ENCODE measurements at regions not wholly inside any gene's neighbourhood (a gene's known extent, or its start where the extent isn't known, plus 50 kb on each side); places are given as distances from the start of the nearest gene placed in this dataset.

DNA sequence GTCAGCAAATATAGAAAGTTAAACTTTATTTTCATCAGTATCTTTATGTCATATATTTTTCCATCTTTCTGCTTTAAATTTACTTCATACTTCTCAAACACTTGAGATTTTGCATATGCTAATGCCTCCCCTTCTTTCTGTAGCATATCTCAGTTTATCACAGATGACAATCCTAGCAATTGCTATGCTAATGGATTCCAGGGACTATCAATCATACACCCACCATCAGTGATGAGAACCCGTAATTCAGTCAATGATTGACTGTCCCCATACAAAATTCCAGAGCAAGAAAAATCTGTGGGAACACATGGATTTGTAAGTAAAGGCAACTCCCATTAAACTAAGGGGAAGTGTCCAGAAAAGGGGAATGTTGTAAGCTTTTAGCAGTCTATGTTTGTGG lies 432.4 kb upstream of the SEMA3D start:
- no peaks in the 10 kb centered on the region for H3K27me3 Mint-ChIP-seq
- peaks cover 13% of the 10 kb centered on the region for H3K4me1 Mint-ChIP-seq (ENCODE audit: low read depth)
- peaks cover 16% of the 10 kb centered on the region for H3K9me3 Mint-ChIP-seq (ENCODE audit: low read depth)
- TF ChIP-seq, protein P1, sequence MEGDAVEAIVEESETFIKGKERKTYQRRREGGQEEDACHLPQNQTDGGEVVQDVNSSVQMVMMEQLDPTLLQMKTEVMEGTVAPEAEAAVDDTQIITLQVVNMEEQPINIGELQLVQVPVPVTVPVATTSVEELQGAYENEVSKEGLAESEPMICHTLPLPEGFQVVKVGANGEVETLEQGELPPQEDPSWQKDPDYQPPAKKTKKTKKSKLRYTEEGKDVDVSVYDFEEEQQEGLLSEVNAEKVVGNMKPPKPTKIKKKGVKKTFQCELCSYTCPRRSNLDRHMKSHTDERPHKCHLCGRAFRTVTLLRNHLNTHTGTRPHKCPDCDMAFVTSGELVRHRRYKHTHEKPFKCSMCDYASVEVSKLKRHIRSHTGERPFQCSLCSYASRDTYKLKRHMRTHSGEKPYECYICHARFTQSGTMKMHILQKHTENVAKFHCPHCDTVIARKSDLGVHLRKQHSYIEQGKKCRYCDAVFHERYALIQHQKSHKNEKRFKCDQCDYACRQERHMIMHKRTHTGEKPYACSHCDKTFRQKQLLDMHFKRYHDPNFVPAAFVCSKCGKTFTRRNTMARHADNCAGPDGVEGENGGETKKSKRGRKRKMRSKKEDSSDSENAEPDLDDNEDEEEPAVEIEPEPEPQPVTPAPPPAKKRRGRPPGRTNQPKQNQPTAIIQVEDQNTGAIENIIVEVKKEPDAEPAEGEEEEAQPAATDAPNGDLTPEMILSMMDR (IDR thresholded peaks at IDR 0.05; ENCODE audit: unreplicated experiment), result no peak
- no peaks in the 10 kb centered on the region for H3K36me3 Mint-ChIP-seq (ENCODE audit: insufficient read depth)
- H3K4me3 Mint-ChIP-seq (ENCODE audit: low read depth), result no peak overlapping the region
- no peak for DNase-seq (ENCODE audit: low spot score, unreplicated experiment)
- no peak overlapping the region for H3K27ac Mint-ChIP-seq

DNA sequence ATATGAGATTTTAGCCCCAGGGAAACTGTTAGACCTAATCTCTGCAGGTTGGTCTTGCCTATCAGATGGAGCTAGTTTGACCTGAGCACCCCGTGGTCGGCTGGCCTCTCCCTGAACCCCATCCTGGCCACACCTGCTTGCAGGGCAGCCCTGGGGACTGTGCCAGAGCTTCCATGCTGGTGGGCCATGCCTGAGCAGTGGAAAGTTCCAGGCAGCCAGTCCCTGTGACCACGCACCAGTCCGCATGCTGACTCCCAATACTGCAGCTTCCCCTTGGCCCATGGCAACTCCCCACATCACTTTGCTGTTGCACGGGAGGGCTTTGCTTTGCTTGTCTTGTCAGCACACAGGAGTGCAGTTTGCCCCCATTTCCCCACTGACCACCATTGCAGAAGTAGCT lies 427.8 kb upstream of the SEMA3D start:
- no peaks in the 10 kb centered on the region for H3K27me3 Mint-ChIP-seq
- H3K27ac Mint-ChIP-seq, result no peak overlapping the region
- no peak overlapping the region for H3K4me3 Mint-ChIP-seq (ENCODE audit: low read depth)
- no peak for DNase-seq (ENCODE audit: low spot score, unreplicated experiment)
- peaks cover 1% of the 10 kb centered on the region for H3K36me3 Mint-ChIP-seq (ENCODE audit: insufficient read depth)
- no peaks in the 10 kb centered on the region for H3K4me1 Mint-ChIP-seq (ENCODE audit: low read depth)
- peaks cover 21% of the 10 kb centered on the region for H3K9me3 Mint-ChIP-seq (ENCODE audit: low read depth)
- TF ChIP-seq, protein P1 (IDR thresholded peaks at IDR 0.05; ENCODE audit: unreplicated experiment), result no peak

DNA sequence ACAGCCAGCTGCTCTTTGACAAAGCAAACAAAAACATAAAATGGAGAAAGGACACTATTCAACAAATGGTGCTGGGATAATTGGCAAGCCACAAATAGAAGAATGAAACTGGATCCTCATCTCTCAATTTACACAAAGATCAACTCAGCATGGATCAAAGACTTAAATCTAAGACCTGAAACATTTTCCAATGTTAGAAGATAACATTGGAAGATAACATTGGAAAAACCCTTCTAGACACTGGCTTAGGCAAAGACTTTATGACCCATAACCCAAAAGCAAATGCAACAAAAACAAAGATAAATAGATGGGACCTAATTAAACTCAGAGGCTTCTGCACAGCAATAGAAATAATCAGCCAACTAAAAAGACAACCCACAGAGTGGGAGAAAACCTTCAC lies 425.7 kb upstream of the SEMA3D start:
- no peaks in the 10 kb centered on the region for H3K4me1 Mint-ChIP-seq (ENCODE audit: low read depth)
- no peak overlapping the region for H3K4me3 Mint-ChIP-seq (ENCODE audit: low read depth)
- no peak overlapping the region for H3K27ac Mint-ChIP-seq
- DNase-seq (ENCODE audit: low spot score, unreplicated experiment), result no peak
- peaks cover 1% of the 10 kb centered on the region for H3K36me3 Mint-ChIP-seq (ENCODE audit: insufficient read depth)
- TF ChIP-seq, protein P1 (IDR thresholded peaks at IDR 0.05; ENCODE audit: unreplicated experiment), result no peak
- H3K9me3 Mint-ChIP-seq (ENCODE audit: low read depth), result peaks cover 21% of the 10 kb centered on the region
- no peaks in the 10 kb centered on the region for H3K27me3 Mint-ChIP-seq

DNA sequence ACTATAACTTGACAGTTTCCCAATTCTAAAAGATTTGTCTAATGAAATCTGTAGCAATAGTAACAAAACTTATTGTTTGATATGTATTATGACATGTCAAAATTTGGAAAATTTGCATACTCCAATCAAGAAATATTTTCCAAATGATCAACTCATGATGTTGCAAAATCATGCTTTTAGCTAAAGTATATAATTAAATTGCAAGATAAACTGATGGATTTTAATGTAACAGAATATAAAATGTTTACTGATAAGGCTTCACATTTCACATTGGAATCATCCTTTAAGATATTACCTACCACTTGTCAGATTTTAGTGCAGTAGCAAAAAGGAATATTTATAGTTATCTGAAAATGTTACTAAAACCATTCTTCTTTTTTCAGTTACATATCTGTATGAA lies 421.9 kb upstream of the SEMA3D start:
- TF ChIP-seq, protein P1 (IDR thresholded peaks at IDR 0.05; ENCODE audit: unreplicated experiment), result no peak
- H3K4me1 Mint-ChIP-seq (ENCODE audit: low read depth), result no peaks in the 10 kb centered on the region
- no peak for DNase-seq (ENCODE audit: low spot score, unreplicated experiment)
- H3K36me3 Mint-ChIP-seq (ENCODE audit: insufficient read depth), result peaks cover 1% of the 10 kb centered on the region
- H3K4me3 Mint-ChIP-seq (ENCODE audit: low read depth), result no peak overlapping the region
- no peak overlapping the region for H3K27ac Mint-ChIP-seq
- peaks cover 28% of the 10 kb centered on the region for H3K9me3 Mint-ChIP-seq (ENCODE audit: low read depth)
- H3K27me3 Mint-ChIP-seq, result peaks cover 7% of the 10 kb centered on the region

DNA sequence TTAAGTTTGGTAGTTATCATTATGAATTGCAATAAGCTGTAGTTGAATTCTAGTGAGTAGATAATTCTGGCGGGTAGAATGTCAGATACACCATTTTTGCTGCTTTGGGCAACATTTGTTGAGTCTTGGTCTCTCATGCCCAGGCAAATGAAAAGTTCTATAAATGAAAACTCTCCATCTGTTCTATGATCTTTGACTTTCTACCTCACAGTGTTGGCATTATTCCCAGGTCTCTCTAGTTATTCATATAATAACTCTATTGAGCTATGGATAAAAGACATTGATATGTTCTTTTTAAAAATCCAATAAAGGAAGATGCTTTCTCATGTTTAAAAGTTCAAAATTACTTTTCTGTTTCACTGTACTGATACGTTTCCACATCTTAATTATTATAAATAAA lies 415.3 kb upstream of the SEMA3D start:
- TF ChIP-seq, protein P1 (IDR thresholded peaks at IDR 0.05; ENCODE audit: unreplicated experiment), result no peak
- peaks cover 12% of the 10 kb centered on the region for H3K27me3 Mint-ChIP-seq
- no peak overlapping the region for H3K27ac Mint-ChIP-seq
- no peak for DNase-seq (ENCODE audit: low spot score, unreplicated experiment)
- H3K4me1 Mint-ChIP-seq (ENCODE audit: low read depth), result peaks cover 9% of the 10 kb centered on the region
- H3K4me3 Mint-ChIP-seq (ENCODE audit: low read depth), result no peak overlapping the region
- H3K9me3 Mint-ChIP-seq (ENCODE audit: low read depth), result peaks cover 16% of the 10 kb centered on the region
- H3K36me3 Mint-ChIP-seq (ENCODE audit: insufficient read depth), result no peaks in the 10 kb centered on the region
